ENCODE measurements at regions not wholly inside any gene's neighbourhood (a gene's known extent, or its start where the extent isn't known, plus 50 kb on each side); places are given as distances from the start of the nearest gene placed in this dataset.

DNA sequence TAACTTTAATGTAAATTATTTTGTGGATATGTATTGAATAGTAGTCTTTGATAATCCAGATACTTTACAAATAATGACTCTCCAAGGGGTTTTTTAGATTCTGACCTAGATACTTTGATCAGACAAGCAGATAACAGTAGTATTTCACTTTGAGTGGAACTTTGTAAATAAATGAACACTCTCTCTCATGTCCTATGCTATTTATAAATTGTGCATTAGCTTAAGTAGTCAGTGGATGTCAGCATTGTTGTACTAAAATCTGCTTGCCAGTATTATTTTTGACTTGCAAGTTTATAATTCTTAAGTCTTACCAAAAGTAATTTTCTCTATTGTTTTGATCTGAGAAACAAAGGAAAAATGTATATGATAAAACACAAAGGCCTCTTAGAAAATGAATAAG is 1113.1 kb upstream of the NRXN1 start:
- no peaks in the 10 kb centered on the region for H3K36me3 ChIP-seq (ENCODE audit: control insufficient read depth in 2 of 2, insufficient read depth in 2 of 2, low read length in 1 of 2)
- no peaks in the 10 kb centered on the region for H3K9me3 ChIP-seq (ENCODE audit: control insufficient read depth in 2 of 2, insufficient read depth in 1 of 2, low read length in 1 of 2)
- no peaks in the 10 kb centered on the region for H3K4me1 ChIP-seq (ENCODE audit: control insufficient read depth in 2 of 2, insufficient read depth in 2 of 2, low read length in 2 of 2)
- no peaks in the 10 kb centered on the region for H3K27me3 ChIP-seq (ENCODE audit: control insufficient read depth in 2 of 2, insufficient read depth in 1 of 2, low read length in 1 of 2)
- H3K27ac ChIP-seq (ENCODE audit: low read depth in 1 of 2, low read length in 1 of 2), result no peak overlapping the region
- H3K4me3 ChIP-seq (ENCODE audit: low read length in 2 of 2), result no peak overlapping the region
- DNase-seq (ENCODE audit: low read depth in 6 of 9, low spot score in 9 of 9), result no peak

DNA sequence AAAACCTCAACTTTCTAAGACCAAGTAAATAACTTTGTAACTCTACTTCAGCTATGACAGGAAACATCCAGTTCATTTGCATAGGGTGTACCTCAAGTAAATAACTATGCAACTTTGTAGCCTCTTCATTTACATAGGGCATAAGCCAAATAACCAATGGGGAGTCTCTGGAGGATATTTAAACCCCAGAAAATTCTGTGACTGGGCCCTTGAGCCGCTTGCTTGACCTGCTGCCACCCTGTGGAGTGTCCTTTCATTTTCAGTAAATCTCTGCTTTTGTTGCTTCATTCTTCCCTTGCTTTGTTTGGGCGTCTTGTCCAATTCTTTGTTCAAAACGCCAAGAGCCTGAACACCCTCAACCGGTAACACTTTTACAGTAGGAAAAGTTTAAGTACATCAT is 1112.7 kb upstream of the NRXN1 start:
- DNase-seq (ENCODE audit: low read depth in 6 of 9, low spot score in 9 of 9), result no peak
- no peak overlapping the region for H3K4me3 ChIP-seq (ENCODE audit: low read length in 2 of 2)
- no peaks in the 10 kb centered on the region for H3K27me3 ChIP-seq (ENCODE audit: control insufficient read depth in 2 of 2, insufficient read depth in 1 of 2, low read length in 1 of 2)
- no peaks in the 10 kb centered on the region for H3K36me3 ChIP-seq (ENCODE audit: control insufficient read depth in 2 of 2, insufficient read depth in 2 of 2, low read length in 1 of 2)
- no peaks in the 10 kb centered on the region for H3K9me3 ChIP-seq (ENCODE audit: control insufficient read depth in 2 of 2, insufficient read depth in 1 of 2, low read length in 1 of 2)
- WGBS, result 93% methylated on average over 4 of the region's 4 CpGs
- H3K4me1 ChIP-seq (ENCODE audit: control insufficient read depth in 2 of 2, insufficient read depth in 2 of 2, low read length in 2 of 2), result no peaks in the 10 kb centered on the region
- no peak overlapping the region for H3K27ac ChIP-seq (ENCODE audit: low read depth in 1 of 2, low read length in 1 of 2)

- Histone ChIP-seq H3K27ac (ENCODE audit: low read depth in 1 of 2, low read length in 1 of 2) (no peak overlapping the region), H3K4me1 (ENCODE audit: control insufficient read depth in 2 of 2, insufficient read depth in 2 of 2, low read length in 2 of 2) (no peaks in the 10 kb centered on the region), H3K36me3 (ENCODE audit: control insufficient read depth in 2 of 2, insufficient read depth in 2 of 2, low read length in 1 of 2) (no peaks in the 10 kb centered on the region), H3K9me3 (ENCODE audit: control insufficient read depth in 2 of 2, insufficient read depth in 1 of 2, low read length in 1 of 2) (no peaks in the 10 kb centered on the region), H3K4me3 (ENCODE audit: low read length in 2 of 2) (no peak overlapping the region), H3K27me3 (ENCODE audit: control insufficient read depth in 2 of 2, insufficient read depth in 1 of 2, low read length in 1 of 2) (no peaks in the 10 kb centered on the region)
- 92% methylated on average over 1 of the region's 1 CpG for WGBS
- no peak for DNase-seq (ENCODE audit: low read depth in 6 of 9, low spot score in 9 of 9)
Measured at GRCh38 chr2:52141076-52141475, 1109.1 kb upstream of the NRXN1 start.

- Histone ChIP-seq H3K9me3 (ENCODE audit: control insufficient read depth in 2 of 2, insufficient read depth in 1 of 2, low read length in 1 of 2) (peaks cover 0 to 3% of the 10 kb centered on the region in 2 donors), H3K4me1 (ENCODE audit: control insufficient read depth in 2 of 2, insufficient read depth in 2 of 2, low read length in 2 of 2) (no peaks in the 10 kb centered on the region), H3K27ac (ENCODE audit: low read depth in 1 of 2, low read length in 1 of 2) (no peak overlapping the region), H3K27me3 (ENCODE audit: control insufficient read depth in 2 of 2, insufficient read depth in 1 of 2, low read length in 1 of 2) (no peaks in the 10 kb centered on the region), H3K36me3 (ENCODE audit: control insufficient read depth in 2 of 2, insufficient read depth in 2 of 2, low read length in 1 of 2) (no peaks in the 10 kb centered on the region), H3K4me3 (ENCODE audit: low read length in 2 of 2) (no peak overlapping the region)
- DNase-seq (ENCODE audit: low read depth in 6 of 9, low spot score in 9 of 9), result no peak
Measured at GRCh38 chr2:52139241-52139640, 1107.3 kb upstream of the NRXN1 start.

- no peaks in the 10 kb centered on the region for H3K4me1 ChIP-seq (ENCODE audit: control insufficient read depth in 2 of 2, insufficient read depth in 2 of 2, low read length in 2 of 2)
Measured at GRCh38 chr2:52135235-52135634, 1103.3 kb upstream of the NRXN1 start.

GRCh38 chr2:52128081-52128480 is 1096.1 kb upstream of the NRXN1 start:
- no peaks in the 10 kb centered on the region for H3K36me3 ChIP-seq (ENCODE audit: control insufficient read depth in 2 of 2, insufficient read depth in 2 of 2, low read length in 1 of 2)
- 81% methylated on average over 3 of the region's 3 CpGs for WGBS
- no peaks in the 10 kb centered on the region for H3K27me3 ChIP-seq (ENCODE audit: control insufficient read depth in 2 of 2, insufficient read depth in 1 of 2, low read length in 1 of 2)
- no peaks in the 10 kb centered on the region for H3K4me1 ChIP-seq (ENCODE audit: control insufficient read depth in 2 of 2, insufficient read depth in 2 of 2, low read length in 2 of 2)
- H3K27ac ChIP-seq (ENCODE audit: low read depth in 1 of 2, low read length in 1 of 2), result no peak overlapping the region
- H3K9me3 ChIP-seq (ENCODE audit: control insufficient read depth in 2 of 2, insufficient read depth in 1 of 2, low read length in 1 of 2), result peaks cover 0 to 2% of the 10 kb centered on the region in 2 donors
- H3K4me3 ChIP-seq (ENCODE audit: low read length in 2 of 2), result no peak overlapping the region
- no peak for DNase-seq (ENCODE audit: low read depth in 6 of 9, low spot score in 9 of 9)

More at GRCh38 chr2:52135235-52135634, 1103.3 kb upstream of the NRXN1 start:
- Histone ChIP-seq H3K4me3 (ENCODE audit: low read length in 2 of 2) (no peak overlapping the region), H3K27ac (ENCODE audit: low read depth in 1 of 2, low read length in 1 of 2) (no peak overlapping the region), H3K27me3 (ENCODE audit: control insufficient read depth in 2 of 2, insufficient read depth in 1 of 2, low read length in 1 of 2) (no peaks in the 10 kb centered on the region), H3K36me3 (ENCODE audit: control insufficient read depth in 2 of 2, insufficient read depth in 2 of 2, low read length in 1 of 2) (no peaks in the 10 kb centered on the region), H3K9me3 (ENCODE audit: control insufficient read depth in 2 of 2, insufficient read depth in 1 of 2, low read length in 1 of 2) (peaks cover 0 to 4% of the 10 kb centered on the region in 2 donors)
- WGBS, result 75% methylated on average over 2 of the region's 2 CpGs
- DNase-seq (ENCODE audit: low read depth in 6 of 9, low spot score in 9 of 9), result no peak

GRCh38 chr2:52127527-52127926 is 1095.6 kb upstream of the NRXN1 start:
- H3K4me1 ChIP-seq (ENCODE audit: control insufficient read depth in 2 of 2, insufficient read depth in 2 of 2, low read length in 2 of 2), result no peaks in the 10 kb centered on the region
- H3K27ac ChIP-seq (ENCODE audit: low read depth in 1 of 2, low read length in 1 of 2), result no peak overlapping the region
- H3K9me3 ChIP-seq (ENCODE audit: control insufficient read depth in 2 of 2, insufficient read depth in 1 of 2, low read length in 1 of 2), result peaks cover 0 to 2% of the 10 kb centered on the region in 2 donors
- no peaks in the 10 kb centered on the region for H3K36me3 ChIP-seq (ENCODE audit: control insufficient read depth in 2 of 2, insufficient read depth in 2 of 2, low read length in 1 of 2)
- H3K27me3 ChIP-seq (ENCODE audit: control insufficient read depth in 2 of 2, insufficient read depth in 1 of 2, low read length in 1 of 2), result no peaks in the 10 kb centered on the region
- no peak for DNase-seq (ENCODE audit: low read depth in 6 of 9, low spot score in 9 of 9)
- no peak overlapping the region for H3K4me3 ChIP-seq (ENCODE audit: low read length in 2 of 2)
- 94% methylated on average over 1 of the region's 1 CpG for WGBS

DNA sequence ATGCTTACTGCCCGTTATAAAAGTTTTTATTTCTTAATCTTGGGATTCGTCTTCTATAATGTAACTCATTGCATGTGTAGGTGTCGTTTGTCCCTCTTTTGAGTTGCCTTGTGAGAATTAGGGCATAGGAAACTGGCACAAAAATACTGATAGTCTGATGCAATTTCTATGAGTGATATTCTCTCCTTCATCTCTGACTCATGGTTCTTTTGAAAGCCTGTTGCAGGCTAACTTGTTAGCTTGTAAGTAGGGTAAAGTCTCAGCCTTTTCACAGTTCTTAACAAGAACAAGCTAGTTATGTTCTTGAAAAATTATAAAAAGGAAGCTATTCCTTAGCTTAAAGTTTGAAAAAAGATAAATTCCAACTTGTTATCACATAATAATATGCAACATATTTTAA is 1085.4 kb upstream of the NRXN1 start:
- Histone ChIP-seq H3K4me1 (ENCODE audit: control insufficient read depth in 2 of 2, insufficient read depth in 2 of 2, low read length in 2 of 2) (no peaks in the 10 kb centered on the region), H3K4me3 (ENCODE audit: low read length in 2 of 2) (no peak overlapping the region), H3K27me3 (ENCODE audit: control insufficient read depth in 2 of 2, insufficient read depth in 1 of 2, low read length in 1 of 2) (no peaks in the 10 kb centered on the region), H3K27ac (ENCODE audit: low read depth in 1 of 2, low read length in 1 of 2) (no peak overlapping the region), H3K36me3 (ENCODE audit: control insufficient read depth in 2 of 2, insufficient read depth in 2 of 2, low read length in 1 of 2) (no peaks in the 10 kb centered on the region), H3K9me3 (ENCODE audit: control insufficient read depth in 2 of 2, insufficient read depth in 1 of 2, low read length in 1 of 2) (no peaks in the 10 kb centered on the region)
- WGBS, result 92% methylated on average over 3 of the region's 3 CpGs
- no peak for DNase-seq (ENCODE audit: low read depth in 6 of 9, low spot score in 9 of 9)

- Histone ChIP-seq H3K27ac (ENCODE audit: low read depth in 1 of 2, low read length in 1 of 2) (no peak overlapping the region), H3K27me3 (ENCODE audit: control insufficient read depth in 2 of 2, insufficient read depth in 1 of 2, low read length in 1 of 2) (no peaks in the 10 kb centered on the region), H3K36me3 (ENCODE audit: control insufficient read depth in 2 of 2, insufficient read depth in 2 of 2, low read length in 1 of 2) (no peaks in the 10 kb centered on the region), H3K4me3 (ENCODE audit: low read length in 2 of 2) (no peak overlapping the region), H3K4me1 (ENCODE audit: control insufficient read depth in 2 of 2, insufficient read depth in 2 of 2, low read length in 2 of 2) (no peaks in the 10 kb centered on the region), H3K9me3 (ENCODE audit: control insufficient read depth in 2 of 2, insufficient read depth in 1 of 2, low read length in 1 of 2) (peaks cover 1 to 3% of the 10 kb centered on the region in 2 donors)
- DNase-seq (ENCODE audit: low read depth in 6 of 9, low spot score in 9 of 9), result no peak
- 54% methylated on average over 1 of the region's 1 CpG for WGBS
Measured at GRCh38 chr2:52115750-52116149, 1083.8 kb upstream of the NRXN1 start.

DNA sequence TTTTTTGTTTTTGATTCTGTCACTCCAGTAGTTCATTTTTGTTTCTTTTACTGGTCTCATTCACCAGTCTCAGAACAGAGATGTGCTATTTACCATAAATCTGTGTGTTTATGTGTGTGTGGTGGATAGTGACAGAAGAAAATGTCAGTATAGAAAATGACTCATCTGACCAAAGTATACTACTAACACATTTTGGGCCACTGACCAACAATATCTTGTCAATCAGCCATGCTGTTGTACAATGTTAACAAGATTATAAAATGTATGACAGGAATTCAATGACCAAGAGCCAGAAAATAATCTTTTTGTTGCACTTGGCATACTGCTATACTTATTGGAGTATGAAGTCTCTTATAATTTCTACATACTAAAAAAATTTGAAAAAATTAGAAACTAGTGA is 1081.4 kb upstream of the NRXN1 start:
- Histone ChIP-seq H3K36me3 (ENCODE audit: control insufficient read depth in 2 of 2, insufficient read depth in 2 of 2, low read length in 1 of 2) (no peaks in the 10 kb centered on the region), H3K4me1 (ENCODE audit: control insufficient read depth in 2 of 2, insufficient read depth in 2 of 2, low read length in 2 of 2) (no peaks in the 10 kb centered on the region), H3K4me3 (ENCODE audit: low read length in 2 of 2) (no peak overlapping the region), H3K27me3 (ENCODE audit: control insufficient read depth in 2 of 2, insufficient read depth in 1 of 2, low read length in 1 of 2) (no peaks in the 10 kb centered on the region), H3K9me3 (ENCODE audit: control insufficient read depth in 2 of 2, insufficient read depth in 1 of 2, low read length in 1 of 2) (peaks cover 1 to 3% of the 10 kb centered on the region in 2 donors), H3K27ac (ENCODE audit: low read depth in 1 of 2, low read length in 1 of 2) (no peak overlapping the region)
- DNase-seq (ENCODE audit: low read depth in 6 of 9, low spot score in 9 of 9), result no peak
